Activated CD8-positive, alpha-beta memory T cell treated with anti-CD3 and anti-CD28 coated beads for 1 hour (primary cell): ENCODE measurements at regions not wholly inside any gene's neighbourhood (a gene's known extent, or its start where the extent isn't known, plus 50 kb on each side); places are given as distances from the start of the nearest gene placed in this dataset.
"Not testable (repeated sequence)": the region's sequence is repeated elsewhere in the genome, so short reads cannot be mapped to it uniquely, and the experiment has no call there.

Experiments
- DNase-seq, 2 donors: peaks; one replicate each; pipeline ENCODE4 v3.0.0-alpha.2; 2020; ENCODE audit warnings: low read depth in 1 of 2; ENCODE audit errors: extremely low read depth in 1 of 2

DNA sequence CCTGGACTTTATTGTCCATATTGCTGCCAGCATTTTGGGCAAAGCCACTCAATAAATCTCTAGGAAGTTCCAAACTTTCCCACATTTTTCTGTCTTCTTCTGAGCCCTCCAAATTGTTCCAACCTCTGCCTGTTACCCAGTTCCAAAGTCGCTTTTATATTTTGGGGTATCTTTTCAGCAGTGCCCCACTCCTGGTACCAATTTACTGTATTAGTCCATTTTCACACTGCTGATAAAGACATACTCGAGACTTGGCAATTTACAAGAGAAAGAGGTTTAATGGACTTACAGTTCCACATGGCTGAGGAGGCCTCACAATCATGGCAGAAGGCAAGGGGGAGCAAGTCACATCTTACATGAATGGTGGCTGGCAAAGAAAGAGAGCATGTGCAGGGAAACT, 53.4 kb downstream of the AHSP start:
- not testable (repeated sequence) for DNase-seq

DNA sequence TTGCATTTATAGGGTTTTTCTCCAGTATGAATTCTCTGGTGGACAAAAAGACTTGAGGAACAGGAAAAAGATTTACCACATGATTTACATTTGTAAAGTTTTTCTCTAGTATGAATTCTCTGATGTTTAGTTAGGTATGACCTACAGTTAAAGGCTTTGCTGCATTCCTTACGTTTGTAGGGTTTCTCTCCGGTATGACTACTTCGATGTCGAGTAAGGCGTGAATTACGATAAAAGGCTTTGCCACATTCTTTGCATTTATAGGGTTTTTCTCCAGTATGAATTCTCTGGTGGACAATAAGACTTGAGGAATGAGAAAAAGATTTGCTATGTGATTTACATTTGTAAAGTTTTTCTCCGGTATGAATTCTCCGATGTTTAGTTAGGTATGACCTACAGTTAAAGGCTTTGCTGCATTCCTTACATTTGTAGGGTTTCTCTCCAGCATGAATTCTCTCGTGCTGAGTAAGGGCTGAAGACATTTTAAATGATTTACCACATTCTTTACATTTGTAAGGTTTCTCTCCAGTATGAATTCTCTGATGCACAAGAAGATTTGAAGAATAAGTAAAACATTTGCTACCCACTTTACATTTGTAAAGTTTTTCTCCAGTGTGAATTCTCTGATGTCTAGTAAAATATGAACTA, 74.2 kb downstream of the AHSP start:
- DNase-seq: not testable (repeated sequence)

DNA sequence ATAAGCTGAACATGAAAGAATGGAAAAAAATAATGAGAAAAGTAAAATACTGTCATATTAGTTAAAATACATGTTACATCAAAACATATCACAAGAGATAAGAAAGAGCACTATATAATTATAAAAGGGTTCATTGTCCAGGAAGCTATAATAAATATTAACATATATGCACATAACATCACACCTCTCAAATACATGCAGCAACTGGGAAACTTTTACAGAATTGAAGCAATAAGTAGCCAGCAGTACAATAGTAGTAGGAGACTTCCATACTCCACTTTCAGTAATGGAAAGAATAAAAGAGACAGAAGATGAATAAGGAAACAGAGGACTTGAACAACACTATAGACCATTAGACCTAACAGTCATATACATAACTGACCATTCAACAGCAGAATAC, 90.4 kb downstream of the AHSP start:
- DNase-seq: no peak

GRCh38 chr16:31636433-31636832, 108.7 kb downstream of the AHSP start:
- DNase-seq: no peak

DNA sequence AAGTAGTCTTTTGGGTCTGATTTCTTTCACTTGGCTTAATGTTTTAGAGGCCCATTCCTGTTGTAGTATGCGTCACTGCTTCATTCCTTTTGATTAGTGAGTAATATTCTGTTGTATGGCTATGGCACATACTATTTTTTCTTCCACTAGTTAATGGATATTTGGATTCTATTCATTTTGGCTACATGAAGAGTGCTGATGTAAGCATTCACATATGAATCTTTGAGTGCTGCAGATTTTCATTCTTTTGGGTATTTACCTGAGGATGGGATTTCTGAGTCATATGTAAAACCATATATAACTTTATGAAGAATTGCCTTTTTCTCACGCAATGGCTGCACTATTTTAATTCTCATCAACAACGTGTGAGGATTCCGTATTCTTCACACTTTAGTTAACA, 113.6 kb downstream of the AHSP start:
- no peak for DNase-seq

- DNase-seq: not testable (repeated sequence)
These were observed 128.0 kb downstream of the AHSP start for GRCh38 chr16:31655674-31656073.

- DNase-seq: no peak
These were observed 137.2 kb downstream of the AHSP start for GRCh38 chr16:31664683-31665482.

- DNase-seq: no peak
These were observed 147.0 kb downstream of the AHSP start for GRCh38 chr16:31674686-31675085.

- no peak for DNase-seq
These were observed 149.0 kb downstream of the AHSP start for GRCh38 chr16:31676731-31677130.

GRCh38 chr16:31678649-31679325, 151.1 kb downstream of the AHSP start:
- no peak for DNase-seq

DNA sequence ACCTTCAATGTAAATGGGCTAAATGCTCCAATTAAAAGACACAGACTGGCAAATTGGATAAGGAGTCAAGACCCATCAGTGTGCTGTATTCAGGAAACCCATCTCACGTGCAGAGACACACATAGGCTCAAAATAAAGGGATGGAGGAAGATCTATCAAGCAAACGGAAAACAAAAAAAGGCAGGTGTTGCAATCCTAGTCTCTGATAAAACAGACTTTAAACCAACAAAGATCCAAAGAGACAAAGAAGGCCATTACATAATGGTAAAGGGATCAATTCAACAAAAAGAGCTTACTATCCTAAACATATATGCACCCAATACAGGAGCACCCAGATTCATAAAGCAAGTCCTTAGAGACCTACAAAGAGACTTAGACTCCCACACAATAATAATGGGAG, 161.6 kb downstream of the AHSP start:
- not testable (repeated sequence) for DNase-seq

GRCh38 chr16:31692338-31692737, 164.6 kb downstream of the AHSP start:
- not testable (repeated sequence) for DNase-seq

GRCh38 chr16:31693733-31694132, 166.0 kb downstream of the AHSP start:
- no peak for DNase-seq

- DNase-seq: no peak
These were observed 166.8 kb downstream of the AHSP start for GRCh38 chr16:31694461-31694860.

GRCh38 chr16:31695667-31696066, 168.0 kb downstream of the AHSP start:
- no peak for DNase-seq

DNA sequence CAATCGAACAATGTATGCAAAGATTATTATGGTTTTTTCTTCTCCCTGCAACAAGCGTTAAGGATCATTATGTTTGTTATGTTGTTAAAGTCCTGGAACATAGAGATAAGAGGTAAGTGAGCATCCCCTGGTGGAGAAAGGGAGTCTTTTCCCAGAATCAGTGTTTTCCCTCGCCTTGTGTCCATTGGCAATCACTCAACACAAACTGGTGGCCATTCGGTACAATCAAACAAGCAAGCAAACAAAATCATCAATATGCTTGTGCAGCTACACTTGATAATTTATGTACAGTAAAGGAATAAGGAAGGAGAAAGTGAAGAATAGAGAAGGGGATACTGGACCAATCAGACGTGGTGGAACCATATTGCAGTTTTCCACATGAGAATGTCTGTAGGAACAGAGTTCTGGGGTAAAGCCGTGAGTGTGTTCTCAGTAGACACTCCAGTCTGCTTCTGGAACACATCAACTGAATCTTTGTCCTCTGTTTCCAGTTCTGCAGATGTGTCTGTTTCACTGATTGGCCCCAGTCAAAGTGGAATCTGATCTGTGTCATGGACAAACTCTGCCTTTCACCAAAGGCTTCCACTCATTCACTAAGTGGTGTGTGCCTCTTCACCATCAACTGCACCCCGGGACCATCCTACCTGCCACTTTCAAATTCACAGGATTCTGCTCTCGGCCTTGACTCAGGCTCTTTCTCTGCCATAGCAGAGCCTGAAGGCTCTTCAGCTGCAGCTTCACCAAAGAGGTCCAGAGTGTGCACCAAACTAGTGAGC, 169.5 kb downstream of the AHSP start:
- no peak for DNase-seq

DNA sequence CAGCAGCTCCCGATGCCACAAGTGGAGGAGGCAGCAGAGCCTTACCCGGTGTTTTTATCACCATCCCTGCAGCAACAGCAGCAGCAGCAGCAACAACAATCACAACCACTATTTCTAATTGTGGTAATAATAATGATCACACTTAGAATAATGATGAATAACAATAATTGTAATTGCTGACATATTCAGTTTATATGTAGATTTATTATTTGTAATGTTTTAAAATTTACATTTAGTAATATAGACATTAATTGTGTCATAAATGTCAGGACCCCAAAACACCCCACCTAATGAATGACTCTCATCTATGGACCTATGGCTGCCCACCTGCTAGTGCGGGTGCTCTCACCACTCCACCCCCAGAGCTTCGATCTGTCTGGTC, 170.0 kb downstream of the AHSP start:
- DNase-seq: no peak

- DNase-seq: no peak
These were observed 171.2 kb downstream of the AHSP start for GRCh38 chr16:31698901-31699300.

GRCh38 chr16:31699601-31700000, 171.9 kb downstream of the AHSP start:
- no peak for DNase-seq

DNA sequence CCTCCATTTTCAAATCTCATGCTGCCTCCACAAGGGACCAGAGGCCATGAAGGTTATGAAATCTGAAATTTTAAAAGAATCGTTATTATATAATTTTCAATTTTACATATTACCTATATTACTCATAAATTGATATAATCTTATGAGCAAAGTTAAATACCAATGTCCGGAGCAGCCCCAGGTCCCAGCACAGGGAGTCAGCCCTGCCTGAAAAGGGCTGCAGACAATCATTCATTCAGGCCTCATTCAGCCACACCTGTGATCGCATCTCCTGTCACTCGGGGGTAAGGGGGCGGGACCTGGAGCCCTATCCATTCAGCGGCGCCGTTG, 172.5 kb downstream of the AHSP start:
- no peak for DNase-seq
